ENCODE measurements at regions not wholly inside any gene's neighbourhood (a gene's known extent, or its start where the extent isn't known, plus 50 kb on each side); places are given as distances from the start of the nearest gene placed in this dataset.

- no peak for TF ChIP-seq CTCF (IDR thresholded peaks at IDR 0.05; ENCODE audit: low read depth, low read length, missing input control)
- TF ChIP-seq RXRA (IDR thresholded peaks at IDR 0.05): no peak
- TF ChIP-seq TAF1 (conservative IDR thresholded peaks at IDR 0.05): no peak
- no peak for TF ChIP-seq JUND (IDR thresholded peaks at IDR 0.05)
- TF ChIP-seq YY1 (IDR thresholded peaks at IDR 0.05): no peak
- TF ChIP-seq FOXA1 (IDR thresholded peaks at IDR 0.05): no peak
- TF ChIP-seq MAX (IDR thresholded peaks at IDR 0.05): no peak
- TF ChIP-seq EGR1 (IDR thresholded peaks at IDR 0.05; ENCODE audit: low read depth in 2 of 2): no peak
These were observed 180.8 kb upstream of the RFC3 start for GRCh38 chr13:33636955-33637670.
